ENCODE measurements at regions not wholly inside any gene's neighbourhood (a gene's known extent, or its start where the extent isn't known, plus 50 kb on each side); places are given as distances from the start of the nearest gene placed in this dataset.

GRCh38 chr1:55535724-55536544, 320.8 kb upstream of the USP24 start:
- Histone ChIP-seq H3K27ac (replicated peaks) (no peak overlapping the region), H3K4me3 (replicated peaks; ENCODE audit: insufficient read depth, low read length) (no peak overlapping the region), H3K27me3 (ENCODE audit: insufficient read depth, poor library complexity, severe bottlenecking) (no peaks in the 10 kb centered on the region)
- TF ChIP-seq SPI1 (IDR thresholded peaks at IDR 0.05; ENCODE audit: borderline replicate concordance, low read depth) (no peak), REST (IDR thresholded peaks at IDR 0.05; ENCODE audit: insufficient replicate concordance, low read depth) (no peak), POLR2AphosphoS5 (IDR thresholded peaks at IDR 0.05; ENCODE audit: low read depth) (no peak), GABPA (IDR thresholded peaks at IDR 0.05; ENCODE audit: low read depth) (no peak)
- TF ChIP-seq, protein P1, sequence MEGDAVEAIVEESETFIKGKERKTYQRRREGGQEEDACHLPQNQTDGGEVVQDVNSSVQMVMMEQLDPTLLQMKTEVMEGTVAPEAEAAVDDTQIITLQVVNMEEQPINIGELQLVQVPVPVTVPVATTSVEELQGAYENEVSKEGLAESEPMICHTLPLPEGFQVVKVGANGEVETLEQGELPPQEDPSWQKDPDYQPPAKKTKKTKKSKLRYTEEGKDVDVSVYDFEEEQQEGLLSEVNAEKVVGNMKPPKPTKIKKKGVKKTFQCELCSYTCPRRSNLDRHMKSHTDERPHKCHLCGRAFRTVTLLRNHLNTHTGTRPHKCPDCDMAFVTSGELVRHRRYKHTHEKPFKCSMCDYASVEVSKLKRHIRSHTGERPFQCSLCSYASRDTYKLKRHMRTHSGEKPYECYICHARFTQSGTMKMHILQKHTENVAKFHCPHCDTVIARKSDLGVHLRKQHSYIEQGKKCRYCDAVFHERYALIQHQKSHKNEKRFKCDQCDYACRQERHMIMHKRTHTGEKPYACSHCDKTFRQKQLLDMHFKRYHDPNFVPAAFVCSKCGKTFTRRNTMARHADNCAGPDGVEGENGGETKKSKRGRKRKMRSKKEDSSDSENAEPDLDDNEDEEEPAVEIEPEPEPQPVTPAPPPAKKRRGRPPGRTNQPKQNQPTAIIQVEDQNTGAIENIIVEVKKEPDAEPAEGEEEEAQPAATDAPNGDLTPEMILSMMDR (IDR thresholded peaks at IDR 0.05; ENCODE audit: insufficient read depth, low read length) = no peak
- DNase-seq (ENCODE audit: low read depth in 1 of 2, low spot score in 1 of 2) = no peak

DNA sequence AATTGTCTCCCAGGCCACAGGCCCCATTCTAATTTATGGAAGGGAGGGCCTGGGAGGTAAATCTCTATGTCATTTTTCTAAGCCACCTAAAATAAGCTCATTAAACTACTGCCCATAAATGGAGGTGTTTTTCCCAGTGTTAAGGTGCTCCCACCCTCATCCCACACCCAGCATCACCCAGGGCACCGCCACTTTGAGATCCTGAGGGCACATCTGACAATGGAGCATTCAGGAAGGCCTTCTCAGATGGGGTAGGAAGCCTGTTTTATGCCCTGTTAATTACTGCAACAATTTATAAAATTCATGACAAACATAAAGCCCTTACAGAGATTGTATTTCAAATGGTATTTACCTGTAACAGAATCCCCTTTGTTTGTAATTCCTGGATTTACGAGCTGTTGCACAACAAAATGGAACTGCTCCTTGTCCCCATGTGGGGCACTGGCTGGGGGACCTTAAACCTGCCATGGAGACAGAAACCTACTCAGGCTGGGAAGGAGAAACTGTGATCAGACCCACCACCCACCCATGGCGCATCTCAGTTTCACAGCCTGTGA, 319.5 kb upstream of the USP24 start:
- no peak for DNase-seq (ENCODE audit: low read depth in 1 of 2, low spot score in 1 of 2)
- Histone ChIP-seq H3K27ac (replicated peaks) (no peak overlapping the region), H3K4me3 (replicated peaks; ENCODE audit: insufficient read depth, low read length) (no peak overlapping the region), H3K27me3 (ENCODE audit: insufficient read depth, poor library complexity, severe bottlenecking) (no peaks in the 10 kb centered on the region)
- no peak for TF ChIP-seq GABPA (IDR thresholded peaks at IDR 0.05; ENCODE audit: low read depth)
- TF ChIP-seq, protein P1 (IDR thresholded peaks at IDR 0.05; ENCODE audit: insufficient read depth, low read length) = no peak
- no peak for TF ChIP-seq SPI1 (IDR thresholded peaks at IDR 0.05; ENCODE audit: borderline replicate concordance, low read depth)
- TF ChIP-seq POLR2AphosphoS5 (IDR thresholded peaks at IDR 0.05; ENCODE audit: low read depth) = no peak
- no peak for TF ChIP-seq REST (IDR thresholded peaks at IDR 0.05; ENCODE audit: insufficient replicate concordance, low read depth)

GRCh38 chr1:55531644-55532043, 316.5 kb upstream of the USP24 start:
- no peak for TF ChIP-seq SPI1 (IDR thresholded peaks at IDR 0.05; ENCODE audit: borderline replicate concordance, low read depth)
- no peak for TF ChIP-seq REST (IDR thresholded peaks at IDR 0.05; ENCODE audit: insufficient replicate concordance, low read depth)
- TF ChIP-seq POLR2AphosphoS5 (IDR thresholded peaks at IDR 0.05; ENCODE audit: low read depth) = no peak
- TF ChIP-seq, protein P1 (IDR thresholded peaks at IDR 0.05; ENCODE audit: insufficient read depth, low read length) = no peak
- no peak for TF ChIP-seq GABPA (IDR thresholded peaks at IDR 0.05; ENCODE audit: low read depth)
- Histone ChIP-seq H3K27ac (replicated peaks) (no peak overlapping the region), H3K27me3 (ENCODE audit: insufficient read depth, poor library complexity, severe bottlenecking) (no peaks in the 10 kb centered on the region), H3K4me3 (replicated peaks; ENCODE audit: insufficient read depth, low read length) (no peak overlapping the region)
- DNase-seq (ENCODE audit: low read depth in 1 of 2, low spot score in 1 of 2) = no peak
